ENCODE measurements at regions not wholly inside any gene's neighbourhood (a gene's known extent, or its start where the extent isn't known, plus 50 kb on each side); places are given as distances from the start of the nearest gene placed in this dataset.

- CTCF ChIA-PET, result interaction anchor here (0.6 to 1.2 kb wide), 2 partner anchors 25 to 75 kb away, joined by 3 to 4 read pairs; no protein-coding TSS in a partner anchor
- TF ChIP-seq CTCF (IDR thresholded peaks at IDR 0.05), result no peak
- TF ChIP-seq SREBF2 (IDR thresholded peaks at IDR 0.05), result no peak
- TF ChIP-seq EP300 (IDR thresholded peaks at IDR 0.05), result no peak
- TF ChIP-seq KDM1A (IDR thresholded peaks at IDR 0.05; ENCODE audit: low read depth), result no peak
- ATAC-seq, result no peak
- no peaks in the 10 kb centered on the region for H3K4me1 ChIP-seq
- DNase-seq (ENCODE audit: low read depth in 1 of 2, low spot score in 1 of 2), result no peak
- no peak overlapping the region for H3K27ac ChIP-seq
- no peak for FAIRE-seq
- WGBS (ENCODE audit: missing lambda C conversion rate), result 9% methylated on average over 3 of the region's 3 CpGs
- H3K9me3 ChIP-seq, result peaks cover 6% of the 10 kb centered on the region; the same call in 2 of the 3 replicates
- POLR2A ChIA-PET, result no interaction called here
- no peak overlapping the region for H3K4me2 ChIP-seq
- no peak overlapping the region for H3K4me3 ChIP-seq
These were observed 343.7 kb downstream of the HAO1 start for GRCh38 chr20:7596541-7596940.

- no peak for FAIRE-seq
- H3K4me2 ChIP-seq, result no peak overlapping the region
- no peak for ATAC-seq
- DNase-seq (ENCODE audit: low read depth in 1 of 2, low spot score in 1 of 2), result no peak
- H3K4me3 ChIP-seq, result no peak overlapping the region
- 0% methylated on average over 1 of the region's 1 CpG for WGBS (ENCODE audit: missing lambda C conversion rate)
- ChIA-PET POLR2A (no interaction called here), CTCF (no interaction called here)
- TF ChIP-seq TP53 (CRISPR knock-in tag; IDR thresholded peaks at IDR 0.05) (no peak), ESRRA (IDR thresholded peaks at IDR 0.05; ENCODE audit: borderline replicate concordance, low read length) (no peak), TFCP2L1 (CRISPR knock-in tag; IDR thresholded peaks at IDR 0.05) (no peak), GATA3 (IDR thresholded peaks at IDR 0.05; ENCODE audit: borderline replicate concordance) (no peak), SREBF2 (IDR thresholded peaks at IDR 0.05) (no peak), HDAC2 (IDR thresholded peaks at IDR 0.05) (no peak), HMGXB4 (CRISPR knock-in tag; IDR thresholded peaks at IDR 0.05; ENCODE audit: borderline replicate concordance) (no peak), FOSL2 (IDR thresholded peaks at IDR 0.05) (no peak), FOSL2 (CRISPR knock-in tag; IDR thresholded peaks at IDR 0.05) (no peak), EHF (CRISPR knock-in tag; IDR thresholded peaks at IDR 0.05) (no peak), FOXS1 (CRISPR knock-in tag; IDR thresholded peaks at IDR 0.05) (no peak), NFE2L2 (conservative IDR thresholded peaks at IDR 0.05; ENCODE audit: low read length) (no peak), KDM5A (IDR thresholded peaks at IDR 0.05) (no peak), RNF2 (IDR thresholded peaks at IDR 0.05; ENCODE audit: borderline replicate concordance, low read depth) (no peak), EP300 (IDR thresholded peaks at IDR 0.05) (no peak), POLR2A (IDR thresholded peaks at IDR 0.05; ENCODE audit: low read length) (no peak), JUN (IDR thresholded peaks at IDR 0.05) (no peak), BCL3 (IDR thresholded peaks at IDR 0.05) (no peak), REST (IDR thresholded peaks at IDR 0.05) (no peak), RCOR1 (IDR thresholded peaks at IDR 0.05; ENCODE audit: low read depth, low read length) (no peak), ZFP36 (IDR thresholded peaks at IDR 0.05; ENCODE audit: borderline replicate concordance, partially characterized antibody) (no peak)
- H3K4me1 ChIP-seq, result no peaks in the 10 kb centered on the region
- peaks cover 4% of the 10 kb centered on the region; the same call in 2 of the 3 replicates for H3K9me3 ChIP-seq
- H3K27ac ChIP-seq, result no peak overlapping the region
These were observed 338.8 kb downstream of the HAO1 start for GRCh38 chr20:7601431-7601830.

Measured in A549 (cell line).